Loucy (cell line): ENCODE measurements at regions not wholly inside any gene's neighbourhood (a gene's known extent, or its start where the extent isn't known, plus 50 kb on each side); places are given as distances from the start of the nearest gene placed in this dataset.

Experiments used
- H2AFZ ChIP-seq: fragments of 200-600 bp; sonication (generic); 2 replicates; pipeline ENCODE4 v1.6.0; 2016; ENCODE audit warnings: antibody characterized with exemption, mild to moderate bottlenecking, low read length, moderate library complexity
- H3F3A ChIP-seq: fragments of 200-600 bp; 2 replicates; pipeline ENCODE4 v1.6.0; 2016; ENCODE audit warnings: antibody characterized with exemption, low read depth, mild to moderate bottlenecking
- H3K27me3 ChIP-seq: fragments of 200-600 bp; sonication (generic); 2 replicates; pipeline ENCODE4 v1.6.1; 2014; ENCODE audit warnings: low read length, mild to moderate bottlenecking; ENCODE audit not compliant: insufficient read depth, poor library complexity, severe bottlenecking
- H3K36me3 ChIP-seq: fragments of 200-600 bp; sonication (generic); 2 replicates; pipeline ENCODE4 v1.6.1; 2016; ENCODE audit warnings: low read length; ENCODE audit not compliant: insufficient read depth
- H3K4me1 ChIP-seq: fragments of 200-600 bp; sonication (generic); 2 replicates; pipeline ENCODE4 v1.5.1; 2014; ENCODE audit warnings: low read length, mild to moderate bottlenecking; ENCODE audit not compliant: insufficient read depth, poor library complexity, severe bottlenecking
- H3K4me2 ChIP-seq: fragments of 200-600 bp; sonication (generic); 2 replicates; pipeline ENCODE4 v1.6.0; 2014; ENCODE audit warnings: antibody characterized with exemption, low read length, low read depth, mild to moderate bottlenecking; ENCODE audit not compliant: poor library complexity, severe bottlenecking
- H3K4me3 ChIP-seq: fragments of 200-600 bp; sonication (generic); 2 replicates; pipeline ENCODE4 v1.5.1; 2014; ENCODE audit warnings: low read length, mild to moderate bottlenecking, mixed read lengths; ENCODE audit not compliant: poor library complexity, severe bottlenecking
- H3K79me2 ChIP-seq: fragments of 200-600 bp; sonication (generic); 2 replicates; pipeline ENCODE4 v1.6.1; 2014; ENCODE audit warnings: low read length; ENCODE audit not compliant: insufficient read depth
- H3K9ac ChIP-seq: fragments of 200-600 bp; sonication (generic); 2 replicates; pipeline ENCODE4 v1.6.0; 2014; ENCODE audit warnings: mild to moderate bottlenecking, low read depth, low read length, moderate library complexity; ENCODE audit not compliant: poor library complexity, severe bottlenecking
- H3K9me2 ChIP-seq: fragments of 200-600 bp; sonication (generic); replicated peaks from 2 replicates; pipeline ENCODE4 v1.6.1; 2016; ENCODE audit warnings: low read depth, low read length, mixed read lengths
- H3K9me3 ChIP-seq: fragments of 200-600 bp; sonication (generic); 2 replicates; pipeline ENCODE4 v1.6.1; 2014; ENCODE audit warnings: mild to moderate bottlenecking, antibody characterized with exemption, low read length, low read depth; ENCODE audit not compliant: insufficient read depth
- H4K20me1 ChIP-seq: fragments of 200-600 bp; sonication (generic); 2 replicates; pipeline ENCODE4 v1.6.0; 2014; ENCODE audit warnings: antibody characterized with exemption, low read length, mild to moderate bottlenecking; ENCODE audit not compliant: insufficient read depth, poor library complexity, severe bottlenecking
- CTCF ChIP-seq: fragments of 200-600 bp; sonication (generic); conservative IDR thresholded peaks from 2 replicates; pipeline ENCODE4 v1.5.1; 2014; ENCODE audit warnings: mild to moderate bottlenecking, antibody characterized with exemption, low read length
- EZH2phosphoT487 ChIP-seq: fragments of 200-600 bp; IDR thresholded peaks from 2 replicates; pipeline ENCODE4 v1.6.1; 2018; ENCODE audit warnings: antibody characterized with exemption, mild to moderate bottlenecking, moderate library complexity, borderline replicate concordance

GRCh38 chr6:104580452-104580851 lies 279.3 kb downstream of the HACE1 start:
- no peaks in the 10 kb centered on the region for H3K27me3 ChIP-seq
- H3K79me2 ChIP-seq = no peaks in the 10 kb centered on the region
- H3K36me3 ChIP-seq = no peaks in the 10 kb centered on the region
- no peak overlapping the region for H3K4me3 ChIP-seq
- no peaks in the 10 kb centered on the region for H4K20me1 ChIP-seq
- H3K9me2 ChIP-seq = no peaks in the 10 kb centered on the region
- H3K9ac ChIP-seq = no peak overlapping the region
- H3K4me2 ChIP-seq = no peak overlapping the region
- no peaks in the 10 kb centered on the region for H3F3A ChIP-seq
- no peaks in the 10 kb centered on the region for H3K4me1 ChIP-seq
- no peak overlapping the region for H2AFZ ChIP-seq
- H3K9me3 ChIP-seq = no peaks in the 10 kb centered on the region
- TF ChIP-seq CTCF (no peak), EZH2phosphoT487 (no peak)

- Histone ChIP-seq H3K79me2 (no peaks in the 10 kb centered on the region), H3K4me3 (no peak overlapping the region), H3K27me3 (no peaks in the 10 kb centered on the region), H3K36me3 (no peaks in the 10 kb centered on the region), H2AFZ (no peak overlapping the region), H4K20me1 (no peaks in the 10 kb centered on the region), H3K4me2 (no peak overlapping the region), H3K4me1 (no peaks in the 10 kb centered on the region), H3K9ac (no peak overlapping the region), H3F3A (no peaks in the 10 kb centered on the region), H3K9me3 (no peaks in the 10 kb centered on the region), H3K9me2 (no peaks in the 10 kb centered on the region)
- TF ChIP-seq CTCF = no peak
Measured at GRCh38 chr6:104579310-104579863, 280.3 kb downstream of the HACE1 start.

GRCh38 chr6:104575536-104575935 lies 284.2 kb downstream of the HACE1 start:
- Histone ChIP-seq H2AFZ (no peak overlapping the region), H3K4me2 (no peak overlapping the region), H4K20me1 (no peaks in the 10 kb centered on the region), H3K9ac (no peak overlapping the region), H3K27me3 (no peaks in the 10 kb centered on the region), H3F3A (no peaks in the 10 kb centered on the region), H3K79me2 (no peaks in the 10 kb centered on the region), H3K9me2 (no peaks in the 10 kb centered on the region), H3K4me3 (no peak overlapping the region), H3K4me1 (no peaks in the 10 kb centered on the region), H3K9me3 (no peaks in the 10 kb centered on the region), H3K36me3 (no peaks in the 10 kb centered on the region)
- TF ChIP-seq EZH2phosphoT487 (no peak), CTCF (0 out of 2 replicates have a peak, but pooled peaks have one; percentile 21)
